Brain microvascular endothelial cell (primary cell): ENCODE measurements at regions not wholly inside any gene's neighbourhood (a gene's known extent, or its start where the extent isn't known, plus 50 kb on each side); places are given as distances from the start of the nearest gene placed in this dataset.

ENCODE experiments used
- DNase-seq: peaks from one replicate; pipeline ENCODE4 v3.0.0-alpha.2; 2020
- H3K27ac ChIP-seq: fragments of 250-450 bp; sonication (Bioruptor Pico); 2 replicates; pipeline ENCODE4 v1.5.1; 2020; ENCODE audit warnings: mild to moderate bottlenecking, moderate library complexity
- H3K27me3 ChIP-seq: fragments of 250-450 bp; sonication (Bioruptor Pico); replicated peaks from 2 replicates; pipeline ENCODE4 v1.5.1; 2020; ENCODE audit warnings: mild to moderate bottlenecking
- H3K36me3 ChIP-seq: fragments of 250-450 bp; sonication (Bioruptor Pico); replicated peaks from 2 replicates; pipeline ENCODE4 v1.5.1; 2020; ENCODE audit warnings: mild to moderate bottlenecking
- H3K4me3 ChIP-seq: 2 replicates; pipeline ENCODE4 v1.5.1; 2011; ENCODE audit warnings: low read depth, mild to moderate bottlenecking, control low read depth, low read length, moderate library complexity
- CTCF ChIP-seq: IDR thresholded peaks from 2 replicates; pipeline ENCODE4 v1.5.1; 2011; ENCODE audit warnings: low read depth, mild to moderate bottlenecking, moderate library complexity, low read length, control low read depth, inconsistent platforms; ENCODE audit errors: missing control alignments
- in situ Hi-C: cut with HindIII; loops from 2 replicates; pipeline ENCODE4 v1.10.0; 2017; ENCODE audit warnings: low sequenced_read_pairs, low pct_ligation_motif_present

GRCh38 chr13:21924958-21925357 is 254.1 kb downstream of the FGF9 start:
- no peak overlapping the region for H3K4me3 ChIP-seq
- H3K27ac ChIP-seq: no peak overlapping the region
- no peaks in the 10 kb centered on the region for H3K27me3 ChIP-seq
- no peak for TF ChIP-seq CTCF
- DNase-seq: no peak
- no peaks in the 10 kb centered on the region for H3K36me3 ChIP-seq
- in situ Hi-C loops: no loop called here

- Histone ChIP-seq H3K36me3 (no peaks in the 10 kb centered on the region), H3K27me3 (no peaks in the 10 kb centered on the region), H3K27ac (no peak overlapping the region), H3K4me3 (no peak overlapping the region)
- in situ Hi-C loops: no loop called here
- TF ChIP-seq CTCF: no peak
- no peak for DNase-seq
These were observed 254.8 kb downstream of the FGF9 start for GRCh38 chr13:21925720-21926119.

- Histone ChIP-seq H3K36me3 (no peaks in the 10 kb centered on the region), H3K27ac (no peak overlapping the region), H3K27me3 (no peaks in the 10 kb centered on the region), H3K4me3 (no peak overlapping the region)
- DNase-seq: no peak
- TF ChIP-seq CTCF: no peak
- in situ Hi-C loops: no loop called here
These were observed 258.5 kb downstream of the FGF9 start for GRCh38 chr13:21929400-21929799.

GRCh38 chr13:21930536-21930935 is 259.7 kb downstream of the FGF9 start:
- DNase-seq: no peak
- TF ChIP-seq CTCF: no peak
- in situ Hi-C loops: no loop called here

GRCh38 chr13:21932578-21932977 is 261.7 kb downstream of the FGF9 start:
- in situ Hi-C loops: no loop called here
- Histone ChIP-seq H3K36me3 (no peaks in the 10 kb centered on the region), H3K27me3 (no peaks in the 10 kb centered on the region), H3K27ac (no peak overlapping the region), H3K4me3 (no peak overlapping the region)
- no peak for TF ChIP-seq CTCF
- DNase-seq: no peak

More at GRCh38 chr13:21930536-21930935, 259.7 kb downstream of the FGF9 start:
- Histone ChIP-seq H3K4me3 (no peak overlapping the region), H3K27ac (no peak overlapping the region), H3K27me3 (no peaks in the 10 kb centered on the region), H3K36me3 (no peaks in the 10 kb centered on the region)

GRCh38 chr13:21932996-21933395 is 262.1 kb downstream of the FGF9 start:
- DNase-seq: no peak
- TF ChIP-seq CTCF: no peak
- H3K27me3 ChIP-seq: no peaks in the 10 kb centered on the region
- H3K27ac ChIP-seq: no peak overlapping the region
- in situ Hi-C loops: no loop called here
- no peak overlapping the region for H3K4me3 ChIP-seq
- H3K36me3 ChIP-seq: no peaks in the 10 kb centered on the region
